ENCODE measurements at regions not wholly inside any gene's neighbourhood (a gene's known extent, or its start where the extent isn't known, plus 50 kb on each side); places are given as distances from the start of the nearest gene placed in this dataset.
A peak's percentile ranks its signal among the peaks of the same experiment; 100 is the strongest.

DNA sequence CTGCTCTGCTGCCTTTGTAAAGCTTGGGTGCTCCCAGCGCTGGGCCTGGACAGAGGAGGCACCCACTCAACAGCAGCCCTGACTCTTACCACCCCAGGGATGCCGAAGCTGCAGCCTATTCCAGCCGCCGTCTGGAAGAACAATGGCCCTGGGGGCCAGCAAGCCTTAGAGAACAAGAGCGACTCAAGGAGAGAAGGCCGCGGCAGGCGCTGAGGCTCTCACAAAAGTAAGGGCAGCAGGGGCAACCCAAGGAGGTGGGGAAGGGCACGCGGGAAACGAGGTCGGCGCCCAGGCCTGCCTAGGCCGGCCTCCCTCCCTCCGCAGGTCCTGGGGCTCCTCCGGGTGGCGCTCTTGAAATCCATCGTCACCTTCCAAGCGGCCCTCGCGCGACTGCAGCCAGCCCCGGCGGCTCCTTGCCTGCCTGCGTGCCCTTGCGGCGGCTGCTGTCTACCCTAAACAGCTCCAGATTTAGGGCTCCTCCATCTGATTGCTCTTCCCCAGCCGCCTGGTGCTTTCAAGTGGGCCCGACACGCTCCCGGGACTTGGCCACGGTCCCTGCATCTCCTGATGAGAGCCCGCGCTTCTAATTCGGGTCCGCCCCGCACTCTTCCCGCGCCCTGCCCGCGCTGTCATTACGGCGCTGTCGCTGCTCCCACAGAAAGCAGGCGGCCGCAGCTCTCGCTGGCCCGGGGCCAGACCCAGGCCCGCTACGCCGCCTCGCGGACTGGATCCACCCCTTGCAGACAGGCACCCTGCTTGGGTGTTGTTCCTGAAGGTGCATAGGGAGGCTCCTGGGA lies 213.3 kb downstream of the SEMA6A start:
- DNase-seq: no peak

DNA sequence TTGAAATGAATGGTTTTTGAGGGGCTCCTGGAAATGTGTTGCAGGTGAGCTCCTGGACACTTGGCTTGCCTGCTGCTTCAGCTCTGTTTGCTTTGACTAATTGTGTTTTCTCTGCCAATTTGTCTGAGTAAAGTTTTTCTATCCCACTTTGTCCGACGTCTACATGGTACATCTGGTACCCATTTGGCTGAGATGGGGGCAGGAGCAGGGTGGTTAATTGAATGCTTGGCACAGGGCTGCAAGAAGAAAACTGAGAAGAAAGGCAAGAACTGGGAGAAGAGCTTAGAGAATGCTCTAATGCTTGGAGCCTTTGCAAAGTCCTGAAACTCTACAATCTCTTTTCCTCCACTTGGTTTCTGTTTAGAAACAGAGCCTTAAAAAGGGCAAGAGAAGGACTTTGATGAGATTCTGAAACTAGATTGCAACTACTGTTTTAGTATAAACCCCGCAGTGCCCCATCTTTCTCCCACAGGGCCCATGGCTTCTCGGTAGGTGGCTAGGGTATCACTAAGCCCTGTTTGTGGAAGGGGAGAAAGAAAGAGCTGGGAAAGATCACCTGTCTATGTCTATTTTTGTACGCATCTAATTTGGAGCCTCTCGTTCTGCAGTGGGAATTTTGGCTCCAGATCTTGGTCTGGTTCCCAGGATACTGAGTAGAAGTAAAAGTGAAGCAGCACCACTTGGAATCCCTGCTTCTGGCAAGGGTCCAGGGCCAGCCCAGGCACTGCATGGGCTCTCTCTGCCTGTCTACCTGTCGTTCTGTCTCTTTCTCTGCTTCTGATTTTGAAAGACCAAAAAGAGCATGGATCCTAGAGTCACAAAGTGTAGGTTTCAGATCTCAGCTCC lies 214.4 kb downstream of the SEMA6A start:
- no peak for DNase-seq

GRCh38 chr5:116359592-116359991 lies 215.0 kb downstream of the SEMA6A start:
- DNase-seq: no peak

DNA sequence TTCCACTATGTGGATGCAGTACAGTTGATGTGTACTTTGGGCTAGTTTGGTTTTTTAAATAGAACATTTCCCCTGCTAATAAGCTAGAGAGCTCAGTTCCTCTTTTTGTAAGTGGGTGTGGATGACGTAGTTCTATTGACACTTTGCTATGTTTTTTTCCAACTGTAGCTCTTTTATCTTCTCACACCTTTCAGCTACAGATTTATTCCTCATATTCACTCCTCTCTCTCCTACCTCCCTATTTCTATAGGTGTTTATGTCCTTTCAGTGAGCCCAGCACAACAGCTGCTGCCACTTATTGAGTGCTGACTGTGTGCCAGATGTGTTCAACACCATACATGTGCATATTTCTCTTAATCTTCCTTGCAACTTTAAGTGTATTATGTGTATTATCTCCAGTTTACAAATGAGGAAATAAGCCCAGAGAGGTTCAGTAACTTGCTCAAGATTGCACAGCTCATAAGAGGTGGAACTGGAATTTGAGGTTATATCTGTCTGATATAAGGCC lies 215.7 kb downstream of the SEMA6A start:
- DNase-seq: peak; percentile 58 to 77 (median 76)

DNA sequence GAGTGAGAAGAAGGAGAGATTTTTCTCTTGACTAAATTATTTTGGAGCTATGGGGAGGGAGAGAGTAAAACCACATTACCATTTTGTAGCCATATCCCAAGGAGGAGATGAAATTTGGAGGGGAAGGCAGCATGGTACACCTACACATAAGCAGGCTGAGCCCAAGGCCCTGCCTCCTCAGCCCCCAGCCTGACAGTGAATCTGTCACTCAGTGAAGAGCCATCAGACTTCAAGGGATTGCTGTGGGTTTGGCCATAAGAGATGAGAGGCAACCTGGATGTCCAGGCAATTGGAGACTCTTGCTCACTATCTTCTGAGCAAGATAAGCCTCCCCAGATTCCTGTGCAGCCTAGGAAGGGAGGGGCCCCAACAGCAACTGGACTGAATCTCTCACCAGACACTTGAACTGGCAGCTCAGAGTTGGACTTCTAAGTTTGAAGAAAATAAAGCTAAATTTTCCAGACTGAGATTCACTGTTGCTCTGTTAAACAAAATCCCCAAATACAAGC lies 216.6 kb downstream of the SEMA6A start:
- no peak for DNase-seq

- DNase-seq: no peak
Measured at GRCh38 chr5:116355819-116356601, 218.6 kb downstream of the SEMA6A start.

DNA sequence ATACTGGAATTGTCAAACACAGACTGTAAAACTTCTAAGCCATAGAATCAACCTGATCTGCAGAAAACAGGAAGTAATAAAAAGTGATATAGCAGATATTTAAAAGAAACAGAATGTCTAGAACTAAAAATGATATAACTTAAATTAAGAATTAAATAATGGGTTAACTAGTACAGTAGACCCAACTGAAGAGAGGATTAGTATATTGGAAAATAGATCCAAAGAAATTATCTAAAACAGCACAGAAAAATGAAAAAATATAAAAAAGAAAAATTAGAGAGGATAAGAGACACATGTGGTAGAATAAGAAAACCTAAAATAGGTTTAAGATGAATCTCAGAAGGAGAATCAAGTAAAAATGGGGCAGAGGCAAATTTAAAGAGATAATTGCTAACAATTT lies 219.9 kb downstream of the SEMA6A start:
- no peak for DNase-seq

DNA sequence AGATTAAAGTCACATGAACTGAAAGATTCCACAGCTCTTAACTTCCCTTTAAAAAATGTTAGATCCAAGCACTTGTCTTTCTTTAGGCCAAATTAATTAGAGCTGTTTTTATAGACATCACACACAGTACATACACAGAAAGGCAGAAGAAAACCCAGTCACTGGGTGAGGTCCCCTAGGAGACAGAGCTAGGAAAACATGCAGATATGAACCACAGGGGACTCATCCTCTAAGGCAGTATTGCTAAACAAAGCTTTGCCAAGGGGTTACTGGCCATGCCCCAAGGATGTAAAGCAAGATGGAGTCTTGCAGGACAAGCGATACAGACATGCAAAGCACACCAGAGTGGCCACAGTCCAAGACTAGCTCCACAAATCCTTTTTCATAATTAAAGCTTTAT lies 227.0 kb downstream of the SEMA6A start:
- DNase-seq: no peak

GRCh38 chr5:116343961-116344360 lies 230.7 kb downstream of the SEMA6A start:
- no peak for DNase-seq

All from suppressor macrophage treated with lipopolysaccharide for 1 hour (primary cell).